ENCODE measurements at regions not wholly inside any gene's neighbourhood (a gene's known extent, or its start where the extent isn't known, plus 50 kb on each side); places are given as distances from the start of the nearest gene placed in this dataset.

GRCh38 chr5:17895288-17896033 lies 261.2 kb downstream of the TAF11L14 start:
- no peak for DNase-seq
- H3K4me3 Mint-ChIP-seq = no peak overlapping the region
- no peaks in the 10 kb centered on the region for H3K36me3 ChIP-seq (ENCODE audit: control insufficient read depth, insufficient read depth, low read length)
- no peak overlapping the region for H3K27ac Mint-ChIP-seq
- H3K9me3 ChIP-seq (ENCODE audit: control insufficient read depth, low read length) = peaks cover 4% of the 10 kb centered on the region
- peaks cover 10% of the 10 kb centered on the region for H3K4me1 Mint-ChIP-seq
- H3K27ac ChIP-seq (ENCODE audit: low read depth, low read length) = no peak overlapping the region
- no peak overlapping the region for H3K4me3 ChIP-seq (ENCODE audit: low read length)
- no peak overlapping the region for H3K9ac ChIP-seq (ENCODE audit: extremely low read depth, low read length, poor library complexity, severe bottlenecking)
- peaks cover 5% of the 10 kb centered on the region for H3K4me1 ChIP-seq (ENCODE audit: control insufficient read depth, insufficient read depth, low read length)
- no peaks in the 10 kb centered on the region for H3K9me3 Mint-ChIP-seq
- no peaks in the 10 kb centered on the region for H3K27me3 ChIP-seq (ENCODE audit: control insufficient read depth, insufficient read depth, low read length, poor library complexity, severe bottlenecking)
- H3K27me3 Mint-ChIP-seq (ENCODE audit: insufficient read depth) = no peaks in the 10 kb centered on the region
- no peak for TF ChIP-seq CTCF (conservative IDR thresholded peaks at IDR 0.05)
- H3K36me3 Mint-ChIP-seq (ENCODE audit: low read depth) = no peaks in the 10 kb centered on the region
- 87% methylated on average over 2 to 4 of the region's 4 CpGs for WGBS, 2 experiments (ENCODE audit: insufficient coverage in 1 of 2, insufficient read length in 1 of 2)

- no peak for TF ChIP-seq CTCF (conservative IDR thresholded peaks at IDR 0.05)
- 100% methylated on average over 1 of the region's 2 CpGs; no CpG with 5 or more reads in 1 of the 2 experiments for WGBS, 2 experiments (ENCODE audit: insufficient coverage in 1 of 2, insufficient read length in 1 of 2)
- no peak overlapping the region for H3K4me3 Mint-ChIP-seq
Observed at GRCh38 chr5:17896605-17897004, 262.3 kb downstream of the TAF11L14 start.

GRCh38 chr5:17897776-17898175 lies 263.5 kb downstream of the TAF11L14 start:
- no peaks in the 10 kb centered on the region for H3K27me3 Mint-ChIP-seq (ENCODE audit: insufficient read depth)
- H3K9ac ChIP-seq (ENCODE audit: extremely low read depth, low read length, poor library complexity, severe bottlenecking) = no peak overlapping the region

More at GRCh38 chr5:17896605-17897004, 262.3 kb downstream of the TAF11L14 start:
- no peaks in the 10 kb centered on the region for H3K27me3 Mint-ChIP-seq (ENCODE audit: insufficient read depth)
- no peak overlapping the region for H3K9ac ChIP-seq (ENCODE audit: extremely low read depth, low read length, poor library complexity, severe bottlenecking)
- no peaks in the 10 kb centered on the region for H3K36me3 ChIP-seq (ENCODE audit: control insufficient read depth, insufficient read depth, low read length)
- peaks cover 5% of the 10 kb centered on the region for H3K4me1 ChIP-seq (ENCODE audit: control insufficient read depth, insufficient read depth, low read length)
- no peak for DNase-seq
- H3K36me3 Mint-ChIP-seq (ENCODE audit: low read depth) = no peaks in the 10 kb centered on the region
- no peak overlapping the region for H3K4me3 ChIP-seq (ENCODE audit: low read length)
- no peak overlapping the region for H3K27ac ChIP-seq (ENCODE audit: low read depth, low read length)
- H3K9me3 ChIP-seq (ENCODE audit: control insufficient read depth, low read length) = peaks cover 4% of the 10 kb centered on the region
- no peaks in the 10 kb centered on the region for H3K27me3 ChIP-seq (ENCODE audit: control insufficient read depth, insufficient read depth, low read length, poor library complexity, severe bottlenecking)
- H3K27ac Mint-ChIP-seq = no peak overlapping the region
- peaks cover 4% of the 10 kb centered on the region for H3K9me3 Mint-ChIP-seq
- peaks cover 8% of the 10 kb centered on the region for H3K4me1 Mint-ChIP-seq

More at GRCh38 chr5:17897776-17898175, 263.5 kb downstream of the TAF11L14 start:
- Histone ChIP-seq H3K36me3 (ENCODE audit: control insufficient read depth, insufficient read depth, low read length) (no peaks in the 10 kb centered on the region), H3K27ac (ENCODE audit: low read depth, low read length) (no peak overlapping the region), H3K27me3 (ENCODE audit: control insufficient read depth, insufficient read depth, low read length, poor library complexity, severe bottlenecking) (no peaks in the 10 kb centered on the region), H3K4me1 (ENCODE audit: control insufficient read depth, insufficient read depth, low read length) (no peaks in the 10 kb centered on the region), H3K4me3 (ENCODE audit: low read length) (no peak overlapping the region), H3K9me3 (ENCODE audit: control insufficient read depth, low read length) (peaks cover 4% of the 10 kb centered on the region)
- Mint-ChIP-seq H3K4me1 (no peaks in the 10 kb centered on the region), H3K36me3 (ENCODE audit: low read depth) (no peaks in the 10 kb centered on the region), H3K27ac (no peak overlapping the region), H3K4me3 (no peak overlapping the region), H3K9me3 (peaks cover 9% of the 10 kb centered on the region)
- TF ChIP-seq CTCF (conservative IDR thresholded peaks at IDR 0.05) = no peak
- DNase-seq = no peak
- 86 to 87% methylated on average over 4 of the region's 4 CpGs for WGBS, 2 experiments (ENCODE audit: insufficient coverage in 1 of 2, insufficient read length in 1 of 2)

Data from endodermal cell (in vitro differentiated cells).